NOMO-1 treated with dmso at 0.1 percent for 144 hours (cell line): ENCODE measurements at regions not wholly inside any gene's neighbourhood (a gene's known extent, or its start where the extent isn't known, plus 50 kb on each side); places are given as distances from the start of the nearest gene placed in this dataset.
A peak's percentile ranks its signal among the peaks of the same experiment; 100 is the strongest.
"Not testable (repeated sequence)": the region's sequence is repeated elsewhere in the genome, so short reads cannot be mapped to it uniquely, and the experiment has no call there.

ENCODE experiments used
- DNase-seq: peaks from one replicate; lab custom pipeline; 2025; ENCODE audit not compliant: unreplicated experiment; lab: John Stamatoyannopoulos, UW

DNA sequence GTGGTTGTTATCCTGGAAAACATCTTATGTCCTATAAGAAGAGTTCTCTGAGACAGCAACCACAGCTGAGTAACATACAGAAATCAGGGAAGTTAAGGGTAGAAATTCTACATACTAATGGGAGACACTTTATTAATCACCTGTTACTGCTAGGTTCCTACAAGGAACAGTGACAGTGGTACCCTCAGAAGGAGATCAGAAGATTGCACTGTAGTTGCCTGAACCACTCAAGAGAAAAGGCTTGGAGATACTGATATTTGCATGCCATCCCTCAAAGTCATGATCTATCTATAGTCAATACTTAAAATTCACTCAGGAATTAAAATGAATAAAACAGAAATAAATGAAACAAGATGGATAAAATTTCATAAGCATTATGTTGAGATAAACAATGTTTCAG, 136.0 kb downstream of the LMLN start:
- no peak for DNase-seq

DNA sequence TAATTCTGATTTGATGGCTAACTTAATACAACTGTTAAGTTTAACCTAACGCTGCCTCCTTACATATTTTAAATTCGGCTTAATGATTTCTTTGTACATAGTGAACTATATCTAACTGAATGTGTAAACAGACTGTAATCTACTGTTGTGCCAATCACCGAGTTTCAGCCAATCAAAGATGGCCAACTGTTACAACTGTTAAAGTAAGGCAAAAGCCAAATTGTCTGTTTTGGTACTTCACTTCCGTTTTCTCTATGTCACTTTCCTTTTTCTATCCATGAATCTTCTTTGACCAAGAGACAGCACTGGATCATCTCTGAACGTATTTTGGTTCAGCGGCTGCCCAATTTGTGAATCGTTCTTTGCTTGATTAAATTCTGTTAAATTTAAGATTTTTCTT, 137.0 kb downstream of the LMLN start:
- DNase-seq = no peak

- peak; percentile 29 for DNase-seq
Measured at GRCh38 chr3:198098661-198099081, 138.7 kb downstream of the LMLN start.

- not testable (repeated sequence) for DNase-seq
Measured at GRCh38 chr3:198103070-198103469, 143.1 kb downstream of the LMLN start.

DNA sequence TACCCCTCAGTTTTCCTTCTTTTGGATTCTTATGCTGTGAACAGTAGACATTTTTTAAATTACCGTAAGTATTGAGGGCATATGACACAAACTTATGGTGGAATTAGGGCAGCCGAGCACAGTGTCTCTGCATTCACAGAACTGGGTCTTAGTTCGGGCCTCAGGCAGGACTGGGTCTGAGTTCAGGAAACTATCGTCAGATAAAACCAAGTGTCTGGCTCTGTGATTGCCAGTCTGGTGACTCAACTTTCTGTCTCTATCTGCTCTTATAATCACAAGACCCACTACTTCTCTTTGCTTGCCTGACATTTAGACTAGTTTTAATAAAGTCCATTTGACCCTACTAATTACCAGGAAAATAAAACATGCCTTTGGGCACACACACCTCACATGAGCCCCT, 146.2 kb downstream of the LMLN start:
- no peak for DNase-seq

GRCh38 chr3:198107840-198108734, 148.1 kb downstream of the LMLN start:
- no peak for DNase-seq

DNA sequence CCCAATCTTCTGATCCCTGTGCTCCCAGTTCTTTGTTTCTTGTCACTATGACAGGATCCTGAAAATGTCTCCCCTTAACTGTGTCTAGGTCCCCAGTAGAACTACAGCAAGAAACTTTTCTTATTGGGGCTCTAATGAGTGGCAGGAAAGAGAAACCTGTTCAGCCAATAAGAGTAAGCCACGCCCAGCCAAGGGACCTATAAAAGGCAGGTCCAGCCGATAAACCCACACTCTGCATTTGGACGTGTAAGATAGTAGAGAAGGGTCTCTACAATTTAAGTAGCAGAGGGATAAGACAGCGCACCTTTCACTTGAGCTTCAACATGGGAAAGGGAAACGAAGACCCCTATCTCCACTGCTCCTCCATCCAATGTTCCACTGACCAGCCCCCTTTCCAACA, 149.9 kb downstream of the LMLN start:
- no peak for DNase-seq

DNA sequence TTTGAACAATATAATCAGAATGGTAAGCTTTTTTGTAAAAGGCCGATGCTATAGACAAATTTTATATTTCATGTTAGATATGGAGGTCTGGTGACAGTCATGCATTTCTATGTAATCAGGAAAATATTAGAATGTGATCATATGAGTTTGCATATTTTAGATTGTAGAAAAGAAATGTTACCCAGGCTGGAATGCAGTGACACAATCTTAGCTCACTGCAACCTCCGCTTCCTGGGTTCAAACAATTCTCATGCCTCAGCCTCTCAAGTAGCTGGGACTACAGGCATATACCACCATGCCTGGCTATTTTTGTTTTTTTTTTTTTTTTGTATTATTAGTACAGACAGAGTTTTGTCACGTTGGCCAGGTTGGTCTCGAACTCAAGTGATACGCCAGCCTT, 152.0 kb downstream of the LMLN start:
- DNase-seq = no peak

DNA sequence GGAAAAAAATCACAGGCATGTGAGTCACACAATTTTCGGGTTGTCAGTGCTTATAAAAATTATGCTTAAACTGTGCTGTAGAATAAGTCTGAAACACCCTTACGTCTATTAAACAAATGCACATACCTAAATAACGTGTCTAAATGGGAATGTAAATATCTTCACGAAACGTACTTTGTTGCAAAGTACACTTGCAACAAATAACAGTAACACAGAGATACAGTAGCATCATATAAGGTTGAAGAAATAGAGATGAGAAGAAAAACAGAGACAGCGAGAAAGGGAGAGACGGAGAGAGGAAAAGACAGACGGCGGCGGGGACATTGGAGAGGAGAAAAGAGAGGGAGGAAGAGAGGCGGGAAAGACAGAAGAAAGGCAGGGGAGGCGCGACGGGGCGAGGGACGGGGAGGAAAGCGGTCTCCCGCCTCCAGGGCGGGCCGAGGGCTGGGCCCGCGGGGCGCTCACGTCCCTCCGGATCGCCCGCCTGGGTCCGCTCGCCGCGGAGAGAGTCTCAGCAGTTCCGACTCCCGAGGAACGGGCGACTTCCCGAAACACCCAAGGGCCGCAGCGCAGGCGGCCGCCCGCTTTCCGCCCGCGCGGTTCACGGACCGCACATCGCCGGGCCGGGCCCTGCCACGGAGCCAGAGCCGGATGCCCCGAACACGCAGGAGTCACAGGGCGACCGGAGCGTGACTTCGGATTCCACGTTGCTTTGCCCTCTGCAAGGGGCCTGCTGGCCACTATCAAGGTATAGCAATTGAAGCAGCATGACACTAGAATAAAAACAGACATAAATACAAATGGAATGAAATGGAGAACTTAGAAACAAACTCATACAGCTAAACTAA, 153.4 kb downstream of the LMLN start:
- no peak for DNase-seq

DNA sequence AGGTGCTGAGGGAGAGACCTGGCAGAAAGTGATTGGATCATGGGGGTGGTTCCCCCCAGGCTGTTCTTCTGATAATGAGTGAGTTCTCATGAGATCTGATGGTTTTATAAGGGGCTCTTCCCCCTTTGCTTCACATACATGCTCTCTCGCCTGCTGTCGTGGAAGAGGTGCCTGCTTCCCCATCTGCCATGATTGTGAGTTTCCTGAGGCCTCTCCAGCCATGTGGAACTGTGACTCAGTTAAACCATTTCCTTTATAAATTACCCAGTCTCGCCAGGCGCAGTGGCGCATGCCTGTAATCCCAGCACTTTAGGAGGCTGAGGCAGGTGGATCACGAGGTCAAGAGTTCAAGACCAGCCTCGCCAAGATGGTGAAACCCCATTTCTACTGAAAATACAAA, 154.5 kb downstream of the LMLN start:
- DNase-seq = not testable (repeated sequence)

DNA sequence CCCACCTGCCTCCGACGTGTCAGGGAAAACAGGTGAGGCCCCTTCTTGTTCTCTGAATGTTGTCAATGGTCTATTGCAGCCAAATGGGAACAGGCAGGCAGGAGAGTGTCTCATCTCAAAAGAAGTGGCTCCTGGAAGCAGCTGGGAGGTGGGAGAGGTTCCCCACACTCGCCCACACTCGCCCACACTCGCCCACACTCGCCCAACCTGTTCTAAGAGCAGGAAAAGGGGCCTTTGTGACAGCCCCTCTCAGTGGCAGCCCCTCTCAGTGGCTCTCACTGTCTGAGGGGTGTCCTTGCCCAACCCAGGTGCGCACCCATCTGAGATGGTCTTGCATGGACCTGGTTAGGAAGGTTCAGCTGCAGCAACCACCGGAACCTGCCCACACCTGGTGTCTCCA, 162.2 kb downstream of the LMLN start:
- DNase-seq = not testable (repeated sequence)

DNA sequence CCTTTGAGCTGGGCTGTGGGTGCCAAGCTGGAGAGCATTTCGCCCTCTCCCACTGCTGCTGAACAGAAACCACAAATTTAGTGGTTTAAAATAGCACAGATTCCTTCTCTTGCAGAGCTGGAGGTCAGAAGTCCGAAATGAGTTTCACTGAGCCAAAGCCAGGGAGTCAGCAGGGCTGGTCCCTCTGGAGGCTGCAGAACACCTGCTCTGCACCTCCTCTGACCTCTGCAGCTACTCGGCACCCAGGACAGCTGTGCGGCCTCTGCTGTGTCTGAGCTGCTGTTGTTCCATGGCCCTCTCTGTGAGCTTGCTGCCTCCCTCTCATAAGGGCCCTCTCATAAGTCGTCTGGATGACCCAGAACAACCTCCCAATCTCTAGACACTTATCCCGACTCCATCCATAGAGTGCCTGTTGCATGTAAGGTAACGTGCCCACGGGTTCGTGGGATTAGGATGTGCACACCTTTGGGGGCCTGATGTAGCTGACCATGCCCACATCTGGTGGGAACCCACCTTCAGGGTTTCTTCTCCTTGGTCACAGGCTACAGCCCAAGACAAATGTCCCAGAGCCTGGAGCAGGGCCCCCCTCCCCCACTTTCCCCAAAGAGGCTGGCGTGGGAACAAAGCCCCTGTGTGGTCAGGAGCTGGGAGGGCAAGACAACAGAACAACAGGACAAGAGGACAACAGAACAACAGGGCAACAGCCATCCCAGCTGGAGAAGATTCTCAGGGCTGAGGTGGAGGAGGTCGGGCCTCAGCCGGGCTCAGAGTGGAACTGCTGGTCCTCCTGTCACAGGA, 177.2 kb downstream of the LMLN start:
- DNase-seq = not testable (repeated sequence)

DNA sequence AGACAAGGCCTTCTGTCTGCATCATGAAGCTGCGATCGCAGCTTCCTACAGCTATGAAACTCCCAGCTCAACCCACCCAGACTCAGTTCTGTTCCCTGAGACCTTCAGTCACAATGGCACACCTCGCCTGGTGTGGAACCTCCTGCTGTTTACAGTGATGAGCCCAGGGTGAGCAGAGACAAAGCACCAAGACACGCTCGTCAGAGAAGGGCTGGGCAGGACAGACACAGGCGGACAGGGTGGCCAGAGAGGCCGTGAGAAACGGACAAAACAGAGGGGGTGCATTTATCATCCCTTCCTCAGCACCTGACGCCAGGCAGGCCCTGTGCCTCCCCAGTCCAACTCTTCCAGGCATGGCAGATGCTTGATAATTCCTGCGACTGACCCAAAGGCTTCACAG, 178.2 kb downstream of the LMLN start:
- DNase-seq = not testable (repeated sequence)

- DNase-seq = not testable (repeated sequence)
Measured at GRCh38 chr3:198139037-198139436, 179.0 kb downstream of the LMLN start.

DNA sequence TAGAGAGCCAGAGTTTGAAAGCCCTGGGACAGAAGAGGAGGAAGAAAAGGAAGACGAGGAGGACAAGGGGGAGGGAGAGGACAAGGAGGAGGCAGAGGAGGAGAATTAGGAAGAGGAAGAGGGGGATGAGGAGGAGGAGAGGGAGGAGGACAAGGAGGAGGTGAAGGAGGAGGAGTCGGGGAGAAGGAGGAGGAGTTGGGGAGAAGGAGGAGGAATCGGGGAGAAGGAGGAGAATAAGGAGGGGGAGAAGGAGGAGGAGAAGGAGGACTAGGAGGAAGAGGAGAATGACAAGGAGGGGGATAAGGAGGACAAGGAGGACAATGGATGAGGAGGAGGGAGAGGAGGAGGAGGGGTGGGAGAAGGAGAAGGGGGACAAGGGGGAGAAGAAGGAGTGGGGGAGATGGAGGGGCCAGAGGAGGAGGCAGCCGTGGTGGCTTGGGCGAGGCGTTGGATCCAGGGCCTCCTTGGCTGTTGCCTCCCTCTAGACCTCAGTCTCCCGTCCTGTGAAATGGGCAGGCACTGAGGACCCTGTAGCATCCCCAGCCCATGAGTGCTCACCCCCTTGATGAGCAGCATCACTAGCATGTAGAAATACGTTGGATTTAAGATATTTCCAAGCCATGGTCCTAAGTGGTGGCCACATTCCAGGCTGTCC, 179.6 kb downstream of the LMLN start:
- DNase-seq = not testable (repeated sequence)

- not testable (repeated sequence) for DNase-seq
Measured at GRCh38 chr3:198143300-198144137, 183.5 kb downstream of the LMLN start.

DNA sequence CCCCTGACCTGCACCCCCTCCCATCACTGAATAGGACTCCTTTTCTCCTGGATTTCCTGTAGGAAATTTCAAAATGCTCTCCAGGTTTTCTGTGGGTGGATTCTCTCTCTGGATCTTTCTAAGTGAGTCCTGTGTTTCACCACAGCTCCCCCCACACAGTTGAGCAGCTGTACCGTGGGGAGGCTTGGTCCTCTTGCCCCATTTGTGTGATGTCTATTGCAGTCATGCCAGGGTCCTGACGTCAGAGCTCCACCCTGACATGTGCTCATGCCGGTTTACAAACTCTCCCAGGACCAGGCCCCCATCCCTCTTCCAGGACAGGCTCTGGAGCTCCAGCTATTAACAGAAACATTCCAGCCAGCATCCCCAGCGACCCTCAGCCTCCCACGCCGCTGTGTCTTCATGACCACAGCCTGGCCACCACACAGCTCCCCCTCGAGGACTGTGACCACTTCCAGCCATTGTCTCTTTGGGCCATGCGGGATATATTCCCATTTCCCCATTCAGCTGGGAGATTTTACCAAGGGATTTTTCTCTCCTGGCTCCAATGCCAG, 185.3 kb downstream of the LMLN start:
- DNase-seq = not testable (repeated sequence)

DNA sequence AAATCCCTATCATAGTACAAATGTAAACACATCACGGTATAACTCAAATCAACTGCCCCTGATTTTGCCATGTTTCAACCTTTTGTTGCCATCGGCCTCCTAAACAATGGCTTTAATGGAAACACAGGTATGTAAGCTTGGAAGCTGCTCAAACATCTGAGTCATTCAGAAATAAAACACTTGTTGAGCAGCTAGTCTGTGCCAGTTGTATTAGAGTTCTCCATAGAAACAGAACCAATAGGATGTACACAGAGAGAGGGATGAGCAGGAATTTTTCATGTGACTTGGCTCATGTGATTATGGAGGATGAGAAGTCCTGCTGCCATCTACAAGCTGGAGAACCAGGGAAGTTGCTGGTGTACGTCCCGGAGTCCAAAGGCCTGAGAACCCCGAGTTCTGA, 186.1 kb downstream of the LMLN start:
- DNase-seq = not testable (repeated sequence)

GRCh38 chr3:198146559-198147164, 186.6 kb downstream of the LMLN start:
- DNase-seq = not testable (repeated sequence)
